Ecto neural progenitor cell (in vitro differentiated cells): ENCODE measurements at regions not wholly inside any gene's neighbourhood (a gene's known extent, or its start where the extent isn't known, plus 50 kb on each side); places are given as distances from the start of the nearest gene placed in this dataset.

Source experiments
- DNase-seq: peaks from one replicate; pipeline ENCODE4 v3.0.0-alpha.2; 2018; ENCODE audit warnings: low spot score

GRCh38 chr1:38332649-38333310, 286.2 kb upstream of the POU3F1 start:
- DNase-seq: no peak

DNA sequence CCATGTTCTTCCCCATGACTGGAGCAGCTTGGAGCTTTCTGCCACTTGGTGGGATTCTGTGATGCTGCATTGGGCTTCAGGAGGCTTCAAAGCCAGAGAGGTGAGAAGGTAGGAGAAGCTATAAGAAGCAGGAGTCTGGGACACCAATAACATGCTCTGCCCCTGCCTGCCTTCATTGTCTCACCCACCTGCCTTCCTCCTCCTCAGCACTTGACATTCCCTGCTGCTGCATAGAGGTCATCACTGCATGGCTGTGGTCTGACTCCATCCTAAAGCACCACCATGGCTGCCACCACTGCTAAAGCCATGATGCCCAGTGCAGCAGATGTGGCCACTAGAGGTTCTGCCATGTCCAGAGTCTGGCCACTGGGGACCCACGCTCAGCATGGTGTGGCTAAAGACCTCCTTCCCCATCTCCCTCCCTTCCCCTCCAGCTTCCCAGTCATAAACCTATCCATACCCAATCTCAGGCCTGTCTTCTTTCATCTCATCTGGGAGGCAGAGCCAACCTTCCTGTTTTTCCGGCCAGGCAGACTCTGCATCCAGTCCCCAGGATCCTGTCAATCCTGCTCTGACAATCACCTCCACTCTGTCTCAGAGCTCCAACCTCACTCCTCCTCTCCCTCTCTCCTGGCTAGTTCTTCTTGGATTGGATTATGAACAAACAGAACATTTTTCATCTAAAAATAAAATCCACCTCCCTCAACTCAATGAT, 285.1 kb upstream of the POU3F1 start:
- no peak for DNase-seq

DNA sequence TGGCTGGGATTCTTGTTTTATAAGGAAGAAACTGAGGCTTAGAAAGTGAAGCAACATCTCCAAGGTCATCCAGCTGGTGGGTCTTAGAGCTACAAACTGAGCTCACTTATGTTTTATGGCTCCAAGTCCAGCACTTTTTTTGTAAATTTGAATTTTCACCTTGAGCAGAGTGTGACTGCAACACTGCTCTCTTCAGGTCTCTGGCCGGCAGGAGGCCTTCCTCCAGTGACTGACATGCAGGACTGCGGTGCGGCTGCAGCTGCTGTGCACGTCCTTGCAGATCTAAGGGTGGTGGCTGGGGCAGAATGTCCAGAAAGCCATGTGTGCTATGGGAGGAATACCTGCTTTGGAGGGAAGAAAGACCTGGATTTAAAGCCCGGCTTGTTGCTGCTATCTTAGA, 284.2 kb upstream of the POU3F1 start:
- DNase-seq: no peak

DNA sequence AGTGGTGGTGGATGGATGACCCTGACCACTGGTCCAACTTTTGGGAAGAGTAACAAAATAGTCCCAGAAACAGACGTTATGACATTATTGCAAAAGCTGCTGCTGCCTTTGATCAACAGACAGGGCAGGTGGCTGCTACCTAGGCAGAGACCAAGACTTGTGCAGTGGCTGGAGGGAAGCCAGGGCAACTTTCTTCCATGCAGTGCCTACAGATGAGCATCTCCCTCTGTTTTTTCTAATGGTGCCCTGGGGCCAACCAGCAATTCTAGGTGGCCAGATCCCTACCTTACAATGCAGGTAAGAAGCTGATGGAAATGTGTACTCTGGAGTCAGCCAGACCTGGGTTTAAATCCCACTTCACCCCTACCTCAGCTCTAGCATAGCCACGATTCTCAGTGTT, 283.1 kb upstream of the POU3F1 start:
- no peak for DNase-seq

GRCh38 chr1:38328278-38329035, 281.9 kb upstream of the POU3F1 start:
- DNase-seq: no peak

- no peak for DNase-seq
Measured at GRCh38 chr1:38327559-38327973, 281.0 kb upstream of the POU3F1 start.

DNA sequence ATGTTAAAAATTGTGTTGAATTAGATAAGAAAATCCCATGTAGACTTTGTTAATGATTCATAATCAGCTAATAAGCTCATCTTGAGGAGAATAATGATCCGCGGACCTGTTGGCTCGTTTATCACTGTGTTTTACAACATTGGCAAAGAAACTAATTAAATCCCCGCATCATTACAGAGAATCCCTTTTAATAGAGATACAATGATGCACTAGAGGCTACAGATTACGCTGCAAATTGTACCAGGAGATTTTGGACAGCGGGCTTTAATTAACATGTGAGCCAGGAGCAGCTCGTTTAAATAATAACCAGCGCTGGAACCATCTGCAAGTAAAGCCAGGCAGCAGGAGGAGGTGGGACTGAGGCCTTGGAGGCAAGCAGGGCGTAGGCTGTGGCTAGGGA, 280.3 kb upstream of the POU3F1 start:
- DNase-seq: no peak

GRCh38 chr1:38326135-38326534, 279.5 kb upstream of the POU3F1 start:
- DNase-seq: no peak

- no peak for DNase-seq
Measured at GRCh38 chr1:38312753-38313152, 266.2 kb upstream of the POU3F1 start.

- no peak for DNase-seq
Measured at GRCh38 chr1:38310079-38310478, 263.5 kb upstream of the POU3F1 start.

DNA sequence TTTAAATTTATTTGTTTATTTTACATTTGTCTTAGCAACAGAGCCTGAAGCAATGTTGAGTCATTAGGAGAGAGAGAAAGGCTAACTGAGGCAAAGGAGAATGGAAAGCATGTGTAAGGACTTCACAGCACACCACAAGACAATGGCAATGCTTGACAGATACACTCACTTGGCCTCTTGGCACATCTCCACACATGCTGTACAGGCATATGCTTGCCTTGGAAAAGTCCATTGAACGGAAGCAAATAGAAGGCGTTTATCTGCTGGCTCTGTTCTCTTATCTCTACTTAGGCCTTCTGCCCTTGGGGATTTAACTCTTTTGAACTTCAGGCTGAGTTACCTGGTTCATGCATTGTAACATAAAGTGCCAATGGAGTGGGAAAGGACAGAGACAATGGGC, 262.2 kb upstream of the POU3F1 start:
- no peak for DNase-seq

DNA sequence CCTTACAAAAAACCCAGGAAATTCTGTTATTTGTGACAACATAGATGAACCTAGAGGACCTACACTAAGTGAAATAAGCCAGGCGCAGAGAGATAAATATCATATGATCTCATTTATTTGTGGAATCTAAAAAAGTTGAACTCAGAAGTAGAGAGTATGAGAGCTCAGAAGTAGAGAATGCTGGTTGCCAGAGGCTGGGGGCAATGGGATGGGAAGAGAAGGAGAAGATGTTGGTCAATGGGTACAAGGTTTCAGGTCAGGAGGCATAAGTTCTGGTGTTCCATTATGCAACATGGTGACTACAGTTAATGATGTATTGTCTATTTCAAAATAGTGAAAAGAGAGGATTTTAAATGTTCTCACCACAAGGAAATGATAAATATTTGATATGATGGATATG, 259.1 kb upstream of the POU3F1 start:
- no peak for DNase-seq

- no peak for DNase-seq
Measured at GRCh38 chr1:38303843-38304242, 257.2 kb upstream of the POU3F1 start.

GRCh38 chr1:38301040-38301439, 254.4 kb upstream of the POU3F1 start:
- DNase-seq: no peak

DNA sequence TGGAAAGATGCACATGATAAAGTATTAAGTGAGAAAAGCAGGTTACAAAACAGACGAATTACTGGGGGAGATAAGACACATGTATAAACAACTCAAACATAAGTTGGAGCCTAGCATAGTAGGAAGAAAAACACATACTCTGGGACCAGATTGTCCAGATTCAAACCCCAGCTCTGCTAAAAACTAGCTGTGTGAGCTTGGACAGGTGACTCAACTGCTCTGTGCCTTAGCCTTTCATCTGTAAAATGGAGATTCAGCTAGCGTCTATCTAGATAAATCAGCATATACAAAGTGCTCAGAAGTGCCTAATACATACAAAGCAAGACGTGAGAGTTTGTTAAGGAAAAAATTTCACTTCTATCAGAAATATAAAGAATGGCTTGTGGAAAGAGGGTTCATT, 254.0 kb upstream of the POU3F1 start:
- no peak for DNase-seq

GRCh38 chr1:38297842-38298241, 251.2 kb upstream of the POU3F1 start:
- no peak for DNase-seq

DNA sequence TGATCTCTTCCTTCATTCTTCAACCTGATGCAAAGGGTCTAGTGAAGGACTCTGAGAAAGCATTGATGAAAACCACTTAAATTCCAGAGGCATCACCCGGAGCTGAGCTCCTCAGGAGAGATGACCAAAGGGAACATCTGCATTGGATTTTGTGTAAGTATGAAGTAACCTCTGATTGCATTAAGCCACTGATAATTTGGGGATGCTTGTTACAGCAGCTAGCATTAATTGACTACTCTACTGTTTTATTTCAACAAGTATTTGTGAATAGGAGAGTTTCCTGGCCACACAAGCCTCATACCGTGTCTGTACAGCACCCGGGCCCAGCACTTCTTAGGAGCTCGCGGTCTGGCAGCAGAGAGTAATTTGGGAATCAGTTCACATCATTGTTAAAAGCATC, 250.7 kb upstream of the POU3F1 start:
- no peak for DNase-seq

DNA sequence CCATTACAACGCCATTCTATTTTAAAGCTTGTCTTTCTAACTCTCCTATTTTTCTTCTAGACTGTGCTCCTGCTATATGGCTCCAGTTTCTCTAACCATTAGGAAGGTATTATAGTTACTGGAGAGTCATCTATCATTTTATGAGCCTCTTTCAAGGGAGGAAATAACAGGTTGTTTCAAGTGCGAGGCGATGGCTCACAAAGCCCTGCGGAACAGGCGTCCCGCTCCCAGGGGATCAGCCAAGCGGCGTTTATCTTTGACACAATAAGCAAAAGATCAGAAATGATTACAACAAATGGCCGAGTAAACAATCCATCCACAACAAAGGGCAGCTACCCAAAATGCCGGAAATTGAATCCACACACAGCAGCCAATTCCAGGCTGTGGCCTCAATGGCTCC, 249.5 kb upstream of the POU3F1 start:
- no peak for DNase-seq

GRCh38 chr1:38293567-38293966, 247.0 kb upstream of the POU3F1 start:
- DNase-seq: no peak

GRCh38 chr1:38292969-38293368, 246.4 kb upstream of the POU3F1 start:
- no peak for DNase-seq

DNA sequence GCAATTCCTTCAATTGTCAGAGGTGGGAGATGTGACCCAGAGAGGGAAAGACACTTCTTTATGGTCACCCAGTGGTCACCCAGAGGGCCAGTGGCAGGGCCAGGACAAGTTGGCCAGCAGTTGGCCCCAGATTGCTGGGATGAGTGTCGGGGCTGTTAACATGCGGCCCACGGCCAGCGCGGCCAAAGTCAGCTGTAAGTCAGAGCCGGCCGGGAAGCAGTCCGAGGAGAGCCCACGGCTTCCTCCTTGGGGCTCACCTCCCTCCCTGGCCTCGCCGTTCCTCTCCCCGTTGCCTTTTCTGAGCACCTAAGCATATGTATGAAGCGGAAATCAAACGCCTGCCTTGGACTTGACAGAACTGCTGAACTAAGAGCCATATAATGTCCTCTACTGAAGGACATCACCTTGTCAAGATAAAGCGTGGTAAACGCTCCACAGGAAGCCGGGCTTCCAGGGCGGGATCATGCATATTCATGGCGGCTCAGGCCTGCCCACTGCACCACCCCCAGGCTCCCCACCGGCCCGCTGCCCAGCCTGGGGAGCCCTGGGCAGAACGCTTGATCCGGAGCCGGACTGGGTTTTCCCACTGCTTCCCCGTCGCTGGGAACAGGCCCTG, 245.4 kb upstream of the POU3F1 start:
- DNase-seq: no peak

DNA sequence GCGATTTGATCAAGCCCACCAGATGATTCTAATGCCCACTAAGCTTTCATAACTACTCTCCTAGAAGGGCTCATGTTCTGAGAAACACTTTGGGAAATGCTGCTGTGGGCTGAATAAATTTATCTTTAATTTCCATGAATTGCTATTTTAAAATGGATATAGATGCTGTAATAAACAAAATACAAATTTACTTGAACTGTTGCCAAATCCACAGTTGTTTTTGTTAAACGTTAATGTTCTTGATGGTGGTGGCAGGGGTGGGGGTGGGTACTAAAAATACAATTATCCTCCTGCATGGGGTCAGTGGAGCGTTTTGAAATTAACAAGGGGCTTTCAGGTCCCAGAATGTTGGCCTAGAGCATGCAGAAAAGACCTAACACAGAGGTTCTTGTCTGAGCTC, 244.7 kb upstream of the POU3F1 start:
- DNase-seq: no peak

GRCh38 chr1:38289034-38289433, 242.4 kb upstream of the POU3F1 start:
- no peak for DNase-seq
